Stimulated activated CD4-positive, alpha-beta T cell treated with anti-CD3 and anti-CD28 coated beads, Interleukin-4, amount 100 ng/mL, for 48 hours (primary cell): ENCODE measurements at regions not wholly inside any gene's neighbourhood (a gene's known extent, or its start where the extent isn't known, plus 50 kb on each side); places are given as distances from the start of the nearest gene placed in this dataset.
"Not testable (repeated sequence)": the region's sequence is repeated elsewhere in the genome, so short reads cannot be mapped to it uniquely, and the experiment has no call there.

Source experiments
- DNase-seq, 2 donors: peaks; one replicate each; pipeline ENCODE4 v3.0.0-alpha.2; 2020; ENCODE audit warnings: low read depth in 2 of 2

- DNase-seq: no peak
Measured at GRCh38 chr1:29597861-29598260, 361.5 kb downstream of the PTPRU start.

GRCh38 chr1:29593601-29594382, 357.5 kb downstream of the PTPRU start:
- no peak for DNase-seq

DNA sequence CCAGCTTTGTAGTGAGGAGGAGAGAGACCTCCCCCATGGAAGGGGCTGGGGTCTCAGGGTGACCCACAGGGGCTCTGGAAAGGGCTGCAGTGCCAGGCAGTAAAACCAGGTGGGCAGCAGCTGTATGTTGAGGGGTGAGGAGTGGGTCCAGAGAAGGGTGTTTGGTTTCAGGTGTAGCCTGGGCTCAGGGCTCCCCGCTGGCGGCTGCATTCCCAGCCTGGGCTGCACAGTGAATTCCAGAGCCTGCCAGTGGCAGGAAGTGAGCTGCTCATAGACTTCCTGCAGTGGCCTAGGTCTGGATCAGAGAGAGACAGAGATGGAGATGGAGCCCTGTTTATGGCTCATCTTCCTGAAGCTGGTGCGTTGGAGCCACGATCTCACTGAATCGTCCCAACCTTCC, 356.4 kb downstream of the PTPRU start:
- DNase-seq: no peak

DNA sequence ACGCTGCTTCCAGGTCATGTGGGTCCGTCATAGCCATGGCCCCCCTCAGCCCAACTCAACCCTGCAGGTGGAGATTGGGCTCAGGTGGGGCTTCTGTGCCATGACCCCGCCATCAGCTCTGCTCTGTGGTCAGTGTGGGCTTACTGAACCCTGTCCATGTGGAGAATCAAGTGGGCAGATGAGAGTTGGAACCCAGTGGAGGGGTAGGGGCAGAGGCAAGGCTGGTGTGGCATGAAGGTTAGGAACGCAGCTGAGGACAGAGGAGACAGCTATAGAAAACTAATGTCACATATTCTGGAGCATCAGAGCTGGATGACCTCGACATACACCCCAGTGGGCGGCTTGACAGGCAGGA, 355.9 kb downstream of the PTPRU start:
- DNase-seq: no peak

DNA sequence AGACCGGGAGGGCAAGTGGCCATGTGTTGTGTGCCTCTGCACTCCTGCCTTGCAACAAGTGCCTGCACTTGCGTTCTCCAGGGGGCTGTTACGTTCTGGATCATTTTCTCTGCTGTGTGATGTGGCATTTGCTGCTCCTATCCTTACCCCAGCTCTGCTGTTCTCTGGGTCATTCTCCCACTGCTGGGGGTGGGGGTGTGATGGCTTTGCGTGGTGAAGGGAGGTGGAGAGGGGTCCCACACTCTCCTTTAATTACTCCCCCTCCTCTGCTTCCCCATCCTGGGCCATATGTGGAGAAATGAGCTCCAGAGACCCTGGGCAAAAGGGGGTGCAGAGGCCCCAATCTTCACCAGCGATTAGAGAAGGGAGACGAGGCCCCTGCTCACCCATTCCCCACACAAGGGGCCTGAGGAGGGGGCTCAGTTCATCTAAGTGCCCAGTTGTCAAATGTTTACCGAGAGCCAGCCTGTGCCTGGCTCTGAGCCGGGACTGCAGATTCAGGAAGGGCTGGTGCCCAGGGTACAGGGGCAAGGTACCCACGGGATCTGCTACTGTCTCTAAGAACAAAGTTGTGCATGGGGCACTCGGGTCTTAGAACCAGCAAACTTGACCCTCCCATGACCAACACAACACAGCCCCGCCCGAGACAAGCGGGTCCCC, 355.4 kb downstream of the PTPRU start:
- DNase-seq: no peak

- DNase-seq: no peak
Measured at GRCh38 chr1:29590583-29591565, 354.6 kb downstream of the PTPRU start.

DNA sequence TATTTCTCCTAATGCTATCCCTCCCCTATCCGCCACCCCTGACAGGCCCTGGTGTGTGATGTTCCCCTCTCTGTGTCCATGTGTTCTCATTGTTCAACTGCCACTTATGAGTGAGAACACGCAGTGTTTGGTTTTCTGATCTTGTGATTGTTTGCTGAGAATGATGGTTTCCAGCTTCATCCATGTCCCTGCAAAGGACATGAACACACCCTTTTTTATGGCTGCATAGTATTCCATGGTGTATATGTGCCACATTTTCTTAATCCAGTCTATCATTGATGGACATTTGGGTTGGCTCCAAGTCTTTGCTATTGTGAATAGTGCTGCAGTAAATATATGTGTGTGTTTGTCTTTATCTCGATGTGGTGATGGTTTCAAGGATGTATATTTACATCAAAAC, 353.4 kb downstream of the PTPRU start:
- not testable (repeated sequence) for DNase-seq

GRCh38 chr1:29586991-29587745, 350.8 kb downstream of the PTPRU start:
- no peak for DNase-seq

GRCh38 chr1:29586215-29586614, 349.9 kb downstream of the PTPRU start:
- no peak for DNase-seq

DNA sequence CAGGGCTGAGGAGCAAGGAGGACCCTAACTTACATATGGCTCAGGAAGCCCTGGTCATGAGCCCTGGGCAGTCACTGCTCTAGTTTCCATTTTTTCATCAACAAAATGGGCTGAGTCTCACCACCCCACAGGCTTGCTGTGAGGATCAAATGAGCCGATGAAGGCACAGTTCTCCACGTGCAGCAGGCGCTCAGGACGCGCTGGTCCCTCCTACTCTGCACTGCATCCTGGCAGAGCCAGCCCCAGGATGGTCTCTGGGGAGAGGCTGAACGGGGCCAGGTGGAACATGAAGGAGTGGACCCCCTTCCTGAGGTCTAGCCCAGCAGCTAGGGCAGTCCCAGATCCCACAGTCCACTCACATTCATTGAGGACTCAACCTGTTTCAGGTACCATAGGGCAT, 349.3 kb downstream of the PTPRU start:
- DNase-seq: no peak

DNA sequence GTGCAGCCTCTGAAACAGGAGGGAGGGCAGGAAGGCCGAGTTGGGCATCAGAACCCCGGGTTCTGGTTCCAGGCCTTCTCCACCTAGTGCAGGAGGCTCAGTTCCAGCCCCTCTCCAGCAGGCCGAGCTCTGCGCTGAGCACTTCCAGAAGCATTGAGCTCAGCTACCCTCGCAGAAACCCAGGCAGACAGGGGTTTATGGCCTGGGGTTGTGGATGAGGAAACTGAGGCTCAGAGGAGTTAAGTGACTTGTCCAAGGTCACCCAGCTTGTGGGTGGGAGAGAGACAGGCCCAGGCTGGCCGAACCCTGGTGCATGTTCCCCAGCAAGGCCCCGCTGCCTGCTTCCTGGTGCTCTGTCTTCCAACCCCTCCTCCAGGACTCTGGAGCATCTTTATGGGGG, 348.9 kb downstream of the PTPRU start:
- DNase-seq: no peak

DNA sequence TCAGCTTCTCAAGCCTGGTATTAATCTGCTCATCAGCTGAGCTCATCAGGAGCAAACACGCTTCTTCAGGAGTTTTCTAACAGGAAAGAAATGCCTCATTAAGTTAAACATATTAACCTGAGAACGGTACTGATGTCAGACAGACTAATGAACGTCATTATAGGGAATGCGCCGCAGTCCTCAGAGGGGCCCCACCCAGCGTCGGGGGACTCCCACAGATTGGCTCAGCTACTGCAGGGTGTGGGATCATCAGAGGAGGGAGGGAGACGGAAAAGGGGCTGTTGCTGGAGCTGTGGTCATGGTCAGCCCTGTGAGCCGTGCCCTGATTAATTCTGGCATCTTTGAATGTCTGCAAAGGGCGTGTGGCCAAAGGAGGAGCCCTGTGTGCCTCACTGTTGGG, 348.5 kb downstream of the PTPRU start:
- DNase-seq: no peak

- DNase-seq: no peak
Measured at GRCh38 chr1:29584362-29584761, 348.0 kb downstream of the PTPRU start.

DNA sequence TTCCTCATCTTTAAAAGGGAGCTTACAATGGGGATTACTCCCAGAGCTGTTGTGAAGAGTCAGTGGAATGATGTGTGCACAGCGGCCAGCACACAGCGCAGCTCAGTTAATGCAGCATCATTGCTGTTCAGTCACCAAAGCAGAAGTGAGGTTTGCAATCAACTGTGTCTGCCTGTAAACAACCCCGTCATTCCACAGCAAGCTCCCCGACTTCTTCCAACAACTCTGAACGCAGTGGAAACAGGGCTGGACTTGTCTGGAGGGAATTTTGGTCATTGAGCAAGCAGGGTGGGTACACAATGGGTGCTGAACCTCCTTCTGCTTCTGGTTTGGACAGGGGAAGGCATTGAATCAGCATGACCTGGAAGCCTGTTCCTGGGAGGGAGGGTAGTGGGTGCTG, 347.4 kb downstream of the PTPRU start:
- no peak for DNase-seq

DNA sequence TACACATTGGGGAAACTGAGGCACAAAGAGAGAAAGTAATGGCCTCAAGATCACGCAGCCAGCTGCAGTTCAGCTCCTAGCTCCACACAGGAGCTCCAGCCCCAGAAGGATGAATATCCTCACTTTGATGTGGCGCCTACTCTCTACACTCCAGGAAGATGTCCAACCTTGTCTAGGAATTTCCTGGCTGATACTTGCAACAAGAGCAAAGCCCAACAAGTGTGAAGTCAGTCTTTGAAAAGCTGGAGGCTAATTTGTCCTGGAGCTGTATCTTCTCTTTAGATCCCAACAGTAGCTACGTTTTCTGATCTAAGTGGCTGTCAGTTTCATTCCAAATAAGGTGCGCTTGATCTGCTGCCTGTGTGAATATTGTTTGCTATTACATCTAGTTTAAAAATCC, 344.9 kb downstream of the PTPRU start:
- DNase-seq: no peak

- DNase-seq: no peak
Measured at GRCh38 chr1:29579821-29580425, 343.6 kb downstream of the PTPRU start.

GRCh38 chr1:29577512-29577911, 341.2 kb downstream of the PTPRU start:
- DNase-seq: no peak

DNA sequence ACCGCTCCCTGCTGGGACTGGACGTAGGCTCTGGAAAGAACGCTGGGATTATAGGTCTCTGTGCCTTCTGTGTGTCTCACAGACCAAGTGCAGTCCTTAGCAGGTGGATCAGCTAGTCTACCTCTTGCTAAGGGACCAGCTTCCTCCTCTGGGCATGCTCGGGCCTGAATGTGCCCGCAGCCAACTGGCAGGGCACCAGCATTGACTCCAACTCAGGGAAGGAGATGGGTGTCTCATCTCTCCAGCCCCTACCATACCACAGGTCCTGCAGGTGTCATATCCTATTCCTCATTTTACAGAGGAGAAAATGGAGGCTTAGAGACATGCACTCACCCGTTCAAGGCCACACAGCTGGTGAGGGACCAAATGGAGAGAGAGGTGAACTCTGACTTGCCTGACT, 340.2 kb downstream of the PTPRU start:
- no peak for DNase-seq

GRCh38 chr1:29575826-29576225, 339.5 kb downstream of the PTPRU start:
- DNase-seq: no peak

DNA sequence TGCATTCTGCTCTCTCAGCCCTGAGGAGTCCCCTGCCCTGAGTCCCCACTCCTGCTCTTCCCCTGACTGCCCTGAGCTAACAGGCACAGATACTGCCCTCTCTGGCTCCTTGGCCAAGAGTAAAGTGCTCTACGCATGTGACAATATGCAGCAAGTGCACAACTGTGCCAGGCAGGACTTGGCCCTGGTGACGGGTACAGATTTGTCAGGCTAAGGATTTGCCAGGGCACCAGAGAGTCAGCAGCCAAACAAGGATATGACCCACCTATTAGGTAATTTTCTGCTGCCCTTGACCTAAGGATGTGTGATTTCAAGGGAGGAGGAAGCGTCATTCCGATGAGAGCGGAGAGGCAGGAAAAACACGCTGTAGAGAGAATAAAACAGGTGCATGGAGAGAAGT, 339.0 kb downstream of the PTPRU start:
- no peak for DNase-seq

GRCh38 chr1:29574871-29575270, 338.5 kb downstream of the PTPRU start:
- no peak for DNase-seq
